Astrocyte (in vitro differentiated cells and primary cell): ENCODE measurements at regions not wholly inside any gene's neighbourhood (a gene's known extent, or its start where the extent isn't known, plus 50 kb on each side); places are given as distances from the start of the nearest gene placed in this dataset.

Source experiments
- EZH2 ChIP-seq: IDR thresholded peaks from 2 replicates; pipeline ENCODE4 v1.6.1; 2012; ENCODE audit warnings: mild to moderate bottlenecking, low read length, inconsistent platforms; ENCODE audit not compliant: insufficient read depth
- TF ChIP-seq, protein P1 (sequence below): IDR thresholded peaks from 2 replicates; pipeline ENCODE4 v1.5.1; 2011; ENCODE audit warnings: low read depth, mild to moderate bottlenecking, inconsistent platforms, low read length, moderate library complexity; ENCODE audit not compliant: insufficient read depth

DNA sequence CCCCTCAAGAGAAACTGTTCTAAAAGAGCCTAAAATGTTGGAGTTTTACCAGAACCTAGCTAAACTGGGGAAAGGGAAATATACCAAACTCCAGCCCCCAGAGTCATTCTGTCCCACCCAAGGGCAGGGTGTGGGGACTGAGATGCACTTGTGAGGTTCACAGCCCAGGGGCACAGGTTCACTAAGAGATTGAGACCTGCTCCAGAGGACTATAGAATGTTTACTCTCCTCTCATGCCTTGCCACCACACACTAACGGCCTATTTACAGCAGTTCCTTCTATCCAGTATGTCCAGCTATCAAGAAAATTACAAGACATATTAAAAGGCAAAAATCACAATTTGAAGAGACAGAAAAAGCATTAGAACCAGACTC, 60.6 kb upstream of the PARP11 start:
- TF ChIP-seq EZH2 = no peak
- TF ChIP-seq, protein P1, sequence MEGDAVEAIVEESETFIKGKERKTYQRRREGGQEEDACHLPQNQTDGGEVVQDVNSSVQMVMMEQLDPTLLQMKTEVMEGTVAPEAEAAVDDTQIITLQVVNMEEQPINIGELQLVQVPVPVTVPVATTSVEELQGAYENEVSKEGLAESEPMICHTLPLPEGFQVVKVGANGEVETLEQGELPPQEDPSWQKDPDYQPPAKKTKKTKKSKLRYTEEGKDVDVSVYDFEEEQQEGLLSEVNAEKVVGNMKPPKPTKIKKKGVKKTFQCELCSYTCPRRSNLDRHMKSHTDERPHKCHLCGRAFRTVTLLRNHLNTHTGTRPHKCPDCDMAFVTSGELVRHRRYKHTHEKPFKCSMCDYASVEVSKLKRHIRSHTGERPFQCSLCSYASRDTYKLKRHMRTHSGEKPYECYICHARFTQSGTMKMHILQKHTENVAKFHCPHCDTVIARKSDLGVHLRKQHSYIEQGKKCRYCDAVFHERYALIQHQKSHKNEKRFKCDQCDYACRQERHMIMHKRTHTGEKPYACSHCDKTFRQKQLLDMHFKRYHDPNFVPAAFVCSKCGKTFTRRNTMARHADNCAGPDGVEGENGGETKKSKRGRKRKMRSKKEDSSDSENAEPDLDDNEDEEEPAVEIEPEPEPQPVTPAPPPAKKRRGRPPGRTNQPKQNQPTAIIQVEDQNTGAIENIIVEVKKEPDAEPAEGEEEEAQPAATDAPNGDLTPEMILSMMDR = no peak
